Suprapubic skin (tissue), 3 donors: ENCODE measurements at regions not wholly inside any gene's neighbourhood (a gene's known extent, or its start where the extent isn't known, plus 50 kb on each side); places are given as distances from the start of the nearest gene placed in this dataset.

Source experiments
- CTCF ChIP-seq, 2 donors: fragments of 200-600 bp in 1 of 2; fragments of 450-650 bp in 1 of 2; sonication (generic) in 1 of 2; IDR thresholded peaks; one replicate each; pipeline ENCODE4 v1.5.1; 2016 to 2019; ENCODE audit warnings: antibody characterized with exemption in 2 of 2, mild to moderate bottlenecking in 1 of 2, moderate library complexity in 1 of 2
- POLR2AphosphoS5 ChIP-seq, 3 donors: sonication (generic); formaldehyde crosslinking; IDR thresholded peaks; one replicate each; pipeline ENCODE4 v1.6.1; 2017; ENCODE audit warnings: antibody characterized with exemption in 3 of 3

- TF ChIP-seq CTCF (IDR thresholded peaks at IDR 0.05), result no peak
- no peak for TF ChIP-seq POLR2AphosphoS5 (IDR thresholded peaks at IDR 0.05)
Observed at GRCh38 chr13:76672420-76672819, 213.8 kb downstream of the KCTD12 start.
